GM23338 (cell line): ENCODE measurements at regions not wholly inside any gene's neighbourhood (a gene's known extent, or its start where the extent isn't known, plus 50 kb on each side); places are given as distances from the start of the nearest gene placed in this dataset.

ENCODE experiments used
- ATAC-seq: fragments of 200-7000 bp; cut with Tn5 transposase; 3 replicates; pipeline ENCODE4 v1.9.1; 2020
- DNase-seq: peaks from one replicate; pipeline ENCODE4 v3.0.0-alpha.2; 2015; ENCODE audit warnings: low spot score
- H2AFZ ChIP-seq: fragments of 200-600 bp; sonication (generic); 2 replicates; pipeline ENCODE4 v1.8.0; 2016; ENCODE audit warnings: antibody characterized with exemption, mild to moderate bottlenecking, moderate library complexity
- H3F3A ChIP-seq: fragments of 200-600 bp; sonication (generic); replicated peaks from 2 replicates; pipeline ENCODE4 v1.8.0; 2017; ENCODE audit warnings: antibody characterized with exemption, mixed run types, low read depth
- H3K27ac ChIP-seq: fragments of 200-600 bp; sonication (generic); 2 replicates; pipeline ENCODE4 v1.6.1; 2016; ENCODE audit warnings: low read depth
- H3K27me3 ChIP-seq: fragments of 200-600 bp; sonication (generic); 2 replicates; pipeline ENCODE4 v1.8.0; 2016; ENCODE audit warnings: mild to moderate bottlenecking, mixed run types, moderate library complexity; ENCODE audit not compliant: insufficient read depth
- H3K36me3 ChIP-seq: fragments of 200-600 bp; sonication (generic); 2 replicates; pipeline ENCODE4 v1.8.0; 2016; ENCODE audit warnings: mild to moderate bottlenecking; ENCODE audit not compliant: insufficient read depth
- H3K4me1 ChIP-seq: fragments of 200-600 bp; sonication (generic); 2 replicates; pipeline ENCODE4 v1.8.0; 2016; ENCODE audit warnings: mild to moderate bottlenecking, moderate library complexity; ENCODE audit not compliant: insufficient read depth
- H3K4me2 ChIP-seq: fragments of 200-600 bp; sonication (generic); 2 replicates; pipeline ENCODE4 v1.7.1; 2017; ENCODE audit warnings: mixed run types
- H3K4me3 ChIP-seq: fragments of 200-600 bp; sonication (generic); 2 replicates; pipeline ENCODE4 v1.6.1; 2016; ENCODE audit warnings: mixed run types
- H3K79me2 ChIP-seq: fragments of 200-600 bp; sonication (generic); replicated peaks from 2 replicates; pipeline ENCODE4 v1.8.0; 2017; ENCODE audit warnings: mild to moderate bottlenecking; ENCODE audit not compliant: insufficient read depth
- H3K9me2 ChIP-seq: fragments of 200-600 bp; sonication (generic); 2 replicates; pipeline ENCODE4 v1.8.0; 2017; ENCODE audit not compliant: insufficient read depth
- H4K20me1 ChIP-seq: fragments of 200-600 bp; sonication (generic); replicated peaks from 2 replicates; pipeline ENCODE4 v1.8.0; 2017; ENCODE audit warnings: mild to moderate bottlenecking; ENCODE audit not compliant: insufficient read depth
- H3K27ac Mint-ChIP-seq: 2 replicates; pipeline ENCODE4 v1.8.0; 2020; ENCODE audit warnings: inconsistent platforms, mild to moderate bottlenecking, moderate library complexity, mixed read lengths
- H3K27me3 Mint-ChIP-seq: 3 replicates; pipeline ENCODE4 v1.8.0; 2022; ENCODE audit warnings: low read depth, mild to moderate bottlenecking, moderate library complexity, mixed read lengths, inconsistent platforms; ENCODE audit not compliant: insufficient read depth, poor library complexity
- H3K36me3 Mint-ChIP-seq: 3 replicates; pipeline ENCODE4 v1.8.0; 2021; ENCODE audit warnings: low read depth, mild to moderate bottlenecking, inconsistent platforms, moderate library complexity, mixed read lengths
- H3K4me1 Mint-ChIP-seq: 3 replicates; pipeline ENCODE4 v1.8.0; 2020; ENCODE audit warnings: mild to moderate bottlenecking, inconsistent platforms, mixed read lengths
- H3K4me3 Mint-ChIP-seq: 3 replicates; pipeline ENCODE4 v1.8.0; 2021; ENCODE audit warnings: moderate library complexity, mild to moderate bottlenecking, inconsistent platforms, mixed read lengths
- H3K9me3 Mint-ChIP-seq: 3 replicates; pipeline ENCODE4 v1.8.0; 2020; ENCODE audit warnings: moderate library complexity, mild to moderate bottlenecking, inconsistent platforms, mixed read lengths
- CREB1 ChIP-seq: fragments of 250-450 bp; sonication (Bioruptor Pico); IDR thresholded peaks from 2 replicates; pipeline ENCODE4 v1.5.0; 2020; ENCODE audit warnings: low read depth, mild to moderate bottlenecking, moderate library complexity
- EZH2 ChIP-seq: fragments of 200-600 bp; sonication (generic); IDR thresholded peaks from one replicate; pipeline ENCODE4 v1.8.0; 2017; ENCODE audit warnings: antibody characterized with exemption, mild to moderate bottlenecking, low read depth; ENCODE audit not compliant: unreplicated experiment
- NANOG ChIP-seq: IDR thresholded peaks from 2 replicates; pipeline ENCODE4 v1.6.1; 2016; ENCODE audit warnings: antibody characterized with exemption, borderline replicate concordance
- POLR2AphosphoS5 ChIP-seq: IDR thresholded peaks from 2 replicates; pipeline ENCODE4 v1.6.1; 2016; ENCODE audit warnings: antibody characterized with exemption, low read depth
- STAT1 ChIP-seq: IDR thresholded peaks from one replicate; pipeline ENCODE4 v1.6.1; 2016; ENCODE audit warnings: antibody characterized with exemption; ENCODE audit not compliant: unreplicated experiment
- ZNF114 ChIP-seq: fragments of 250-450 bp; sonication (Bioruptor Pico); IDR thresholded peaks from 2 replicates; pipeline ENCODE4 v1.5.0; 2020; ENCODE audit warnings: mild to moderate bottlenecking, moderate library complexity
- TF ChIP-seq, protein P1 (sequence below): fragments of 250-450 bp; sonication (Bioruptor Pico); IDR thresholded peaks from 2 replicates; pipeline ENCODE4 v1.5.0; 2020; ENCODE audit warnings: mild to moderate bottlenecking, moderate library complexity
- TF ChIP-seq, protein P2 (sequence below), 2 experiments: fragments of 200-600 bp in 1 of 2; sonication (generic) in 1 of 2; conservative IDR thresholded peaks; 2 replicates each; pipeline versions ENCODE4 v1.5.1 to v1.6.1; 2016 to 2017; ENCODE audit warnings: antibody characterized with exemption in 2 of 2, low read depth in 2 of 2, mild to moderate bottlenecking in 2 of 2, moderate library complexity in 1 of 2

DNA sequence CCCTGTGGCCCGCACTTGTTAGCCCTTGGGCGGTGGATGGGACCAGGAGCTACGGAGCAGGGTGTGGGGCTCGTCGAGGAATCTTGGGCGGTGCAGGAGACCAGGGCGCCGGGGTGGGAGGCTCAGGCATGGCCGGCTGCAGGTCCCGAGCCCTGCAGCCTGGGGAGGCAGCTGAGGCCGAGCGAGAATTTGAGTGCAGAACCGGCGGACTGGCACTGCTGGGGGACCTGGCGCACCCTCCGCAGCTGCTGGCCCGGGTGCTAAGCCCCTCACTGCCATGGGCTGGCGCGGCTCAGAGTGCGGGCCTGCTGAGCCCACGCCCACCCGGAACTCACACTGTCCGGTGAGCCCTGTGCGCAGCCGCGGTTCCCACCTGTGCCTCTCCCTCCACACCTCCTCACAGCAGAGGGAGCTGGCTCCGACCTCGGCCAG is 73.6 kb upstream of the TLL1 start (continued):
- TF ChIP-seq, protein P1, sequence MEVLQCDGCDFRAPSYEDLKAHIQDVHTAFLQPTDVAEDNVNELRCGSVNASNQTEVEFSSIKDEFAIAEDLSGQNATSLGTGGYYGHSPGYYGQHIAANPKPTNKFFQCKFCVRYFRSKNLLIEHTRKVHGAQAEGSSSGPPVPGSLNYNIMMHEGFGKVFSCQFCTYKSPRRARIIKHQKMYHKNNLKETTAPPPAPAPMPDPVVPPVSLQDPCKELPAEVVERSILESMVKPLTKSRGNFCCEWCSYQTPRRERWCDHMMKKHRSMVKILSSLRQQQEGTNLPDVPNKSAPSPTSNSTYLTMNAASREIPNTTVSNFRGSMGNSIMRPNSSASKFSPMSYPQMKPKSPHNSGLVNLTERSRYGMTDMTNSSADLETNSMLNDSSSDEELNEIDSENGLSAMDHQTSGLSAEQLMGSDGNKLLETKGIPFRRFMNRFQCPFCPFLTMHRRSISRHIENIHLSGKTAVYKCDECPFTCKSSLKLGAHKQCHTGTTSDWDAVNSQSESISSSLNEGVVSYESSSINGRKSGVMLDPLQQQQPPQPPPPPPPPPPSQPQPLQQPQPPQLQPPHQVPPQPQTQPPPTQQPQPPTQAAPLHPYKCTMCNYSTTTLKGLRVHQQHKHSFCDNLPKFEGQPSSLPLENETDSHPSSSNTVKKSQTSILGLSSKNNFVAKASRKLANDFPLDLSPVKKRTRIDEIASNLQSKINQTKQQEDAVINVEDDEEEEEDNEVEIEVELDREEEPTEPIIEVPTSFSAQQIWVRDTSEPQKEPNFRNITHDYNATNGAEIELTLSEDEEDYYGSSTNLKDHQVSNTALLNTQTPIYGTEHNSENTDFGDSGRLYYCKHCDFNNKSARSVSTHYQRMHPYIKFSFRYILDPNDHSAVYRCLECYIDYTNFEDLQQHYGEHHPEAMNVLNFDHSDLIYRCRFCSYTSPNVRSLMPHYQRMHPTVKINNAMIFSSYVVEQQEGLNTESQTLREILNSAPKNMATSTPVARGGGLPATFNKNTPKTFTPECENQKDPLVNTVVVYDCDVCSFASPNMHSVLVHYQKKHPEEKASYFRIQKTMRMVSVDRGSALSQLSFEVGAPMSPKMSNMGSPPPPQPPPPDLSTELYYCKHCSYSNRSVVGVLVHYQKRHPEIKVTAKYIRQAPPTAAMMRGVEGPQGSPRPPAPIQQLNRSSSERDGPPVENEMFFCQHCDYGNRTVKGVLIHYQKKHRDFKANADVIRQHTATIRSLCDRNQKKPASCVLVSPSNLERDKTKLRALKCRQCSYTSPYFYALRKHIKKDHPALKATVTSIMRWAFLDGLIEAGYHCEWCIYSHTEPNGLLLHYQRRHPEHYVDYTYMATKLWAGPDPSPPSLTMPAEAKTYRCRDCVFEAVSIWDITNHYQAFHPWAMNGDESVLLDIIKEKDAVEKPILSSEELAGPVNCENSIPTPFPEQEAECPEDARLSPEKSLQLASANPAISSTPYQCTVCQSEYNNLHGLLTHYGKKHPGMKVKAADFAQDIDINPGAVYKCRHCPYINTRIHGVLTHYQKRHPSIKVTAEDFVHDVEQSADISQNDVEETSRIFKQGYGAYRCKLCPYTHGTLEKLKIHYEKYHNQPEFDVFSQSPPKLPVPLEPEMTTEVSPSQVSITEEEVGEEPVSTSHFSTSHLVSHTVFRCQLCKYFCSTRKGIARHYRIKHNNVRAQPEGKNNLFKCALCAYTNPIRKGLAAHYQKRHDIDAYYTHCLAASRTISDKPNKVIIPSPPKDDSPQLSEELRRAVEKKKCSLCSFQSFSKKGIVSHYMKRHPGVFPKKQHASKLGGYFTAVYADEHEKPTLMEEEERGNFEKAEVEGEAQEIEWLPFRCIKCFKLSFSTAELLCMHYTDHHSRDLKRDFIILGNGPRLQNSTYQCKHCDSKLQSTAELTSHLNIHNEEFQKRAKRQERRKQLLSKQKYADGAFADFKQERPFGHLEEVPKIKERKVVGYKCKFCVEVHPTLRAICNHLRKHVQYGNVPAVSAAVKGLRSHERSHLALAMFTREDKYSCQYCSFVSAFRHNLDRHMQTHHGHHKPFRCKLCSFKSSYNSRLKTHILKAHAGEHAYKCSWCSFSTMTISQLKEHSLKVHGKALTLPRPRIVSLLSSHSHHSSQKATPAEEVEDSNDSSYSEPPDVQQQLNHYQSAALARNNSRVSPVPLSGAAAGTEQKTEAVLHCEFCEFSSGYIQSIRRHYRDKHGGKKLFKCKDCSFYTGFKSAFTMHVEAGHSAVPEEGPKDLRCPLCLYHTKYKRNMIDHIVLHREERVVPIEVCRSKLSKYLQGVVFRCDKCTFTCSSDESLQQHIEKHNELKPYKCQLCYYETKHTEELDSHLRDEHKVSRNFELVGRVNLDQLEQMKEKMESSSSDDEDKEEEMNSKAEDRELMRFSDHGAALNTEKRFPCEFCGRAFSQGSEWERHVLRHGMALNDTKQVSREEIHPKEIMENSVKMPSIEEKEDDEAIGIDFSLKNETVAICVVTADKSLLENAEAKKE (CRISPR knock-in tag), result no peak
- TF ChIP-seq ZNF114 (CRISPR knock-in tag) (no peak), EZH2 (no peak), POLR2AphosphoS5 (no peak), CREB1 (CRISPR knock-in tag) (no peak)
- TF ChIP-seq, protein P2, sequence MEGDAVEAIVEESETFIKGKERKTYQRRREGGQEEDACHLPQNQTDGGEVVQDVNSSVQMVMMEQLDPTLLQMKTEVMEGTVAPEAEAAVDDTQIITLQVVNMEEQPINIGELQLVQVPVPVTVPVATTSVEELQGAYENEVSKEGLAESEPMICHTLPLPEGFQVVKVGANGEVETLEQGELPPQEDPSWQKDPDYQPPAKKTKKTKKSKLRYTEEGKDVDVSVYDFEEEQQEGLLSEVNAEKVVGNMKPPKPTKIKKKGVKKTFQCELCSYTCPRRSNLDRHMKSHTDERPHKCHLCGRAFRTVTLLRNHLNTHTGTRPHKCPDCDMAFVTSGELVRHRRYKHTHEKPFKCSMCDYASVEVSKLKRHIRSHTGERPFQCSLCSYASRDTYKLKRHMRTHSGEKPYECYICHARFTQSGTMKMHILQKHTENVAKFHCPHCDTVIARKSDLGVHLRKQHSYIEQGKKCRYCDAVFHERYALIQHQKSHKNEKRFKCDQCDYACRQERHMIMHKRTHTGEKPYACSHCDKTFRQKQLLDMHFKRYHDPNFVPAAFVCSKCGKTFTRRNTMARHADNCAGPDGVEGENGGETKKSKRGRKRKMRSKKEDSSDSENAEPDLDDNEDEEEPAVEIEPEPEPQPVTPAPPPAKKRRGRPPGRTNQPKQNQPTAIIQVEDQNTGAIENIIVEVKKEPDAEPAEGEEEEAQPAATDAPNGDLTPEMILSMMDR (conservative IDR thresholded peaks at IDR 0.05; ENCODE audit: low read depth in 2 of 2), result no peak

DNA sequence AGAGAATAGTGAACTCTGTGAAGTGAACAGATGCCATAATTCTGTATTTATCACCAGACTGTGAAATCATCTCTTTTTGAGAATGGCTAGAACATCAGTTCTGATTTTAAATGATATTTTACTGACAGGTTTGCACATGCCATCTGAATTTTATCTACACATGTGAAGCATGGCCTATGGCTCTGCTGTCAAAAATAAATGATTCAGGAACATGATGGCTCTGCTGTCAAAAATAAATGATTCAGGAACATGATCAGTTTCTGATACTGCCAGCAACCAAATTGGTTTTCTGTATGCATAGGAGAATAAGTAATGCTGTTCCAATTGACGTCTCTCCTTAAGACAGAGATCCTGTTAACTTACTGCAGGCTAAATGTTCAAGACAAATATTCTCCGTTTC is 70.6 kb upstream of the TLL1 start:
- H3K27ac Mint-ChIP-seq, result no peak overlapping the region
- H3K4me1 Mint-ChIP-seq, result peaks cover 10% of the 10 kb centered on the region; the same call in 2 of the 3 replicates
- Histone ChIP-seq H3K27ac (no peak overlapping the region), H3K27me3 (no peaks in the 10 kb centered on the region), H3K36me3 (no peaks in the 10 kb centered on the region), H4K20me1 (no peaks in the 10 kb centered on the region), H3K79me2 (no peaks in the 10 kb centered on the region), H3K4me3 (no peak overlapping the region), H3F3A (no peaks in the 10 kb centered on the region), H3K4me2 (no peak overlapping the region), H3K4me1 (0 out of 2 replicates have a peak, but pooled peaks cover 6% of the 10 kb centered on the region), H2AFZ (no peak overlapping the region), H3K9me2 (no peaks in the 10 kb centered on the region)
- no peaks in the 10 kb centered on the region for H3K27me3 Mint-ChIP-seq
- DNase-seq (no peak), ATAC-seq (no peak)
- no peaks in the 10 kb centered on the region for H3K36me3 Mint-ChIP-seq
- 0 out of 3 replicates have a peak, but pooled peaks cover 3% of the 10 kb centered on the region for H3K9me3 Mint-ChIP-seq
- H3K4me3 Mint-ChIP-seq, result no peak overlapping the region
- TF ChIP-seq NANOG, result no peak
- TF ChIP-seq STAT1, result no peak
- no peak for TF ChIP-seq CREB1 (CRISPR knock-in tag)
- TF ChIP-seq EZH2, result no peak
- TF ChIP-seq, protein P1 (CRISPR knock-in tag), result no peak
- TF ChIP-seq ZNF114 (CRISPR knock-in tag), result no peak
